A549 (cell line): ENCODE measurements at regions not wholly inside any gene's neighbourhood (a gene's known extent, or its start where the extent isn't known, plus 50 kb on each side); places are given as distances from the start of the nearest gene placed in this dataset.

Experiments used
- CTCF ChIP-seq: fragments of >200 bp; sonication (Bioruptor Twin); formaldehyde crosslinking; IDR thresholded peaks from 3 replicates; pipeline ENCODE4 v1.5.1; 2016
- EHMT2 ChIP-seq: fragments of 200-600 bp; sonication (generic); IDR thresholded peaks from 2 replicates; pipeline ENCODE4 v1.6.1; 2016; ENCODE audit warnings: antibody characterized with exemption, low read depth, mild to moderate bottlenecking, moderate library complexity
- EP300 ChIP-seq, 2 experiments: fragments of >200 bp; sonication (Bioruptor Twin); formaldehyde crosslinking; IDR thresholded peaks; 2 replicates in 1 of 2; 3 replicates in 1 of 2; pipeline ENCODE4 v1.6.1; 2016 to 2017
- HDAC2 ChIP-seq: fragments of 200-600 bp; sonication (generic); IDR thresholded peaks from 2 replicates; pipeline ENCODE4 v1.6.1; 2016
- HMGXB4 ChIP-seq: fragments of 250-450 bp; sonication (Bioruptor Pico); IDR thresholded peaks from 2 replicates; pipeline ENCODE4 v1.5.0; 2021; ENCODE audit warnings: mild to moderate bottlenecking, moderate library complexity, borderline replicate concordance
- HOXA7 ChIP-seq: fragments of 250-450 bp; sonication (Bioruptor Pico); IDR thresholded peaks from 2 replicates; pipeline ENCODE4 v1.5.0; 2020; ENCODE audit warnings: mild to moderate bottlenecking, moderate library complexity
- KDM1A ChIP-seq: fragments of 200-600 bp; sonication (generic); IDR thresholded peaks from 2 replicates; pipeline ENCODE4 v1.6.1; 2016; ENCODE audit warnings: low read depth, mild to moderate bottlenecking
- MAFK ChIP-seq: fragments of 450-650 bp; IDR thresholded peaks from 2 replicates; pipeline ENCODE4 v1.6.1; 2014; ENCODE audit not compliant: partially characterized antibody
- MYC ChIP-seq: IDR thresholded peaks from 2 replicates; pipeline ENCODE4 v1.6.1; 2012; ENCODE audit warnings: mild to moderate bottlenecking, inconsistent platforms, low read length, improper control_type of control experiment, borderline replicate concordance
- PBX3 ChIP-seq: IDR thresholded peaks from 2 replicates; pipeline ENCODE4 v1.6.1; 2012
- POLR2A ChIP-seq: IDR thresholded peaks from 2 replicates; pipeline ENCODE4 v1.6.1; 2012; ENCODE audit warnings: mild to moderate bottlenecking, low read length
- RAD21 ChIP-seq, 2 experiments: fragments of >200 bp in 1 of 2; sonication (Bioruptor Twin) in 1 of 2; formaldehyde crosslinking in 1 of 2; IDR thresholded peaks in 1 of 2; conservative IDR thresholded peaks in 1 of 2; 2 replicates in 1 of 2; 3 replicates in 1 of 2; pipeline ENCODE4 v1.6.1; 2012 to 2018; ENCODE audit warnings: inconsistent platforms in 1 of 2
- REST ChIP-seq: fragments of 200-600 bp; sonication (generic); IDR thresholded peaks from 2 replicates; pipeline ENCODE4 v1.6.1; 2016; ENCODE audit warnings: antibody characterized with exemption, mild to moderate bottlenecking, moderate library complexity
- SMC3 ChIP-seq: fragments of >200 bp; sonication (Bioruptor Twin); formaldehyde crosslinking; IDR thresholded peaks from 3 replicates; pipeline ENCODE4 v1.6.1; 2018; ENCODE audit warnings: inconsistent platforms

- TF ChIP-seq RAD21 (conservative IDR thresholded peaks at IDR 0.05 in 1 of 2, IDR thresholded peaks at IDR 0.05 in 1 of 2) (no peak), EP300 (IDR thresholded peaks at IDR 0.05) (no peak), SMC3 (no peak), KDM1A (no peak), POLR2A (no peak), CTCF (no peak), MAFK (no peak), HDAC2 (no peak), PBX3 (no peak), REST (no peak), MYC (no peak), EHMT2 (no peak), HMGXB4 (CRISPR knock-in tag) (no peak), HOXA7 (CRISPR knock-in tag) (no peak)
Observed at GRCh38 chr5:97480313-97480712, 297.3 kb upstream of the RIOK2 start.
